ENCODE measurements at regions not wholly inside any gene's neighbourhood (a gene's known extent, or its start where the extent isn't known, plus 50 kb on each side); places are given as distances from the start of the nearest gene placed in this dataset.

DNA sequence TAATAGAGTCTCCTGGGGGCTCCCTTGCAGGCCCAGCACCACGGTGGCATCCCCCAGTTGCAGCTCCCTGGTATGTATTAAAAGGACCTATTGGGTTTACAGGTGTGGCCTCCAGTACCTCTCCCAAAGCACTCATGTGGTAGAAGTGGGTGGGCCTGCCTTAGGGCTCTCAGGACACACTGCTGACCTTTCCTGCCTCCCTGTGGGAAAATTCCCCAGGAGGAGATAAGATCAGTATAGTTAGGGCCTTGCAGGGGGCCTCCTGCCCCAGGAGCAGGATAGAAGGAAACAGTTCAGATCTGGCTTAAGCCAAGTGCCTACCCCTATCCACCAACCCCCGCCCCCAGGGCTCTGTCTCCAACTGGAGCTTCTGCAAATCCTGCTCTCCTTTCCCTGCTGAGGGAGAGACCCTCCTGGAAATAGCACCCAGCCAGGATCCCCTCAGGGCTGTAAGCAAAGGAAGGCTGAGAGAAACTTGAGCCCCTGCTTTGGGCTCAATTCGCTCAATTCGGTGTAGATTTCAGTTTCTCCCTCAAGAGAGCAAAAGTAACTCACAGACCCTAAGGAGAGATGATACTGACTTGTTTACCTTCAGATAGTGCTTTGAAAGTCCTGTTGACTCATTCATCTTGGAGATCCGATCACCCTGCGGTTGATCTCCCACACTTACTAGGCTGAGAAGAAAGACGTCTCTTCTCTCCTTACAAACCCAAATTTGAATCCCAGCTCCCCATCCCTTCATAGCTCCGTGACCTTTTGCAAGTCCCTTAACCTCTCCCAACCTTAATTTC is 130.6 kb downstream of the WDR11 start:
- no peaks in the 10 kb centered on the region for H3K36me3 ChIP-seq
- no peak overlapping the region for H3K4me3 ChIP-seq
- TF ChIP-seq, protein P1, sequence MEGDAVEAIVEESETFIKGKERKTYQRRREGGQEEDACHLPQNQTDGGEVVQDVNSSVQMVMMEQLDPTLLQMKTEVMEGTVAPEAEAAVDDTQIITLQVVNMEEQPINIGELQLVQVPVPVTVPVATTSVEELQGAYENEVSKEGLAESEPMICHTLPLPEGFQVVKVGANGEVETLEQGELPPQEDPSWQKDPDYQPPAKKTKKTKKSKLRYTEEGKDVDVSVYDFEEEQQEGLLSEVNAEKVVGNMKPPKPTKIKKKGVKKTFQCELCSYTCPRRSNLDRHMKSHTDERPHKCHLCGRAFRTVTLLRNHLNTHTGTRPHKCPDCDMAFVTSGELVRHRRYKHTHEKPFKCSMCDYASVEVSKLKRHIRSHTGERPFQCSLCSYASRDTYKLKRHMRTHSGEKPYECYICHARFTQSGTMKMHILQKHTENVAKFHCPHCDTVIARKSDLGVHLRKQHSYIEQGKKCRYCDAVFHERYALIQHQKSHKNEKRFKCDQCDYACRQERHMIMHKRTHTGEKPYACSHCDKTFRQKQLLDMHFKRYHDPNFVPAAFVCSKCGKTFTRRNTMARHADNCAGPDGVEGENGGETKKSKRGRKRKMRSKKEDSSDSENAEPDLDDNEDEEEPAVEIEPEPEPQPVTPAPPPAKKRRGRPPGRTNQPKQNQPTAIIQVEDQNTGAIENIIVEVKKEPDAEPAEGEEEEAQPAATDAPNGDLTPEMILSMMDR (IDR thresholded peaks at IDR 0.05) = no peak
- ATAC-seq (no peak), DNase-seq (no peak)
- intact Hi-C loops (cut with DNase I) = no loop called here
- peaks cover 16% of the 10 kb centered on the region for H3K27me3 ChIP-seq
- H3K4me1 ChIP-seq = peaks cover 3% of the 10 kb centered on the region
- no peak overlapping the region for H3K27ac ChIP-seq
- H3K9me3 ChIP-seq = no peaks in the 10 kb centered on the region

GRCh38 chr10:120982507-120982906 is 131.3 kb downstream of the WDR11 start:
- ATAC-seq (no peak), DNase-seq (no peak)
- TF ChIP-seq, protein P1 (IDR thresholded peaks at IDR 0.05) = no peak
- no peaks in the 10 kb centered on the region for H3K9me3 ChIP-seq
- no peak overlapping the region for H3K4me3 ChIP-seq
- peaks cover 3% of the 10 kb centered on the region for H3K4me1 ChIP-seq
- intact Hi-C loops (cut with DNase I) = no loop called here
- peaks cover 16% of the 10 kb centered on the region for H3K27me3 ChIP-seq
- H3K27ac ChIP-seq = no peak overlapping the region
- no peaks in the 10 kb centered on the region for H3K36me3 ChIP-seq

DNA sequence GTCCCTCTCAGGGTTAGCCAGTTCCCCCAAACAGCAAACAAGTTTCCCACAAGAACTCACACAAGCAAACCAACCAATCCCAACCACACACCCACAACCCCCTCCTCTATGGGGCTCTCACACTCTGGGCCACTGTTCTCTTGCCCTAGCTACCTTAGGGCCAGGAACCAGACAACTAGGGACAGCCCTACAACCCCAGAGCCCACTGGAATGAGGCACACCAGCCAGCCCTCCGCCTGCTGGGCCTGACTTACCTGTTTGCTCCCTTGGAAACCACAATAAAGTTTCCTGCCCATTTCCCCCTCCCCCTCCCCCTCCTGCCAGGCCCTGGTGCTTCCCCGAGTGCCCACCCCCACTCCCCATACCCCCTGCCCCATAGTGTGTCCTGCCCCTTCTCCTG is 132.6 kb downstream of the WDR11 start:
- peaks cover 3% of the 10 kb centered on the region for H3K4me1 ChIP-seq
- peaks cover 11% of the 10 kb centered on the region for H3K27me3 ChIP-seq
- H3K36me3 ChIP-seq = no peaks in the 10 kb centered on the region
- no peak overlapping the region for H3K4me3 ChIP-seq
- TF ChIP-seq, protein P1 (IDR thresholded peaks at IDR 0.05) = no peak
- intact Hi-C loops (cut with DNase I) = no loop called here
- no peaks in the 10 kb centered on the region for H3K9me3 ChIP-seq
- ATAC-seq (no peak), DNase-seq (no peak)
- no peak overlapping the region for H3K27ac ChIP-seq

GRCh38 chr10:120984221-120984620 is 133.1 kb downstream of the WDR11 start:
- peaks cover 6% of the 10 kb centered on the region for H3K27me3 ChIP-seq
- H3K9me3 ChIP-seq = no peaks in the 10 kb centered on the region
- no peak overlapping the region for H3K4me3 ChIP-seq
- H3K36me3 ChIP-seq = no peaks in the 10 kb centered on the region
- TF ChIP-seq, protein P1 (IDR thresholded peaks at IDR 0.05) = no peak
- no peak overlapping the region for H3K27ac ChIP-seq
- ATAC-seq (no peak), DNase-seq (no peak)
- intact Hi-C loops (cut with DNase I) = no loop called here
- peaks cover 2% of the 10 kb centered on the region for H3K4me1 ChIP-seq

DNA sequence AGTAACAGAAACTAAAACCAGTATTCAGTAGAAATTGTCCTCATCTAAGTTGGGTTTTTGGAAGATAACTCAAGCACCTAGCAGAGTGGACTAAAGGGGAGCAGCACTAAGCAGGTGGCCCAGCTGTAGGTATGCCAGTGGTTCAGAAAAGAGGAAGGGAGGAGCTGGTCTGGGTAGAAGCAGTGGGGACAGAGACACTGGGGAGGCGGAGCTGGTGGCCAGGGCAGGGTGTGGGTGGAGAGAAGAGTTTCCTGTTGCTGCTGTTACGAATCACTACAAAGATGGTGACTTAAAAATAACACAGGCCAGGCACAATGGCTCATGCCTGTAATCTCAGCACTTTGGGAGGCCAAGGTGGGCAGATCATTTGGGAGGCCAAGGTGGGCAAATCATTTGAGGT is 136.2 kb downstream of the WDR11 start:
- ATAC-seq = peak; percentile 79
- Histone ChIP-seq H3K27me3 (no peaks in the 10 kb centered on the region), H3K4me1 (no peaks in the 10 kb centered on the region), H3K36me3 (no peaks in the 10 kb centered on the region), H3K9me3 (no peaks in the 10 kb centered on the region), H3K4me3 (no peak overlapping the region), H3K27ac (no peak overlapping the region)
- DNase-seq = no peak
- TF ChIP-seq, protein P1 (IDR thresholded peaks at IDR 0.05) = no peak
- intact Hi-C loops (cut with DNase I) = no loop called here

All from upper lobe of right lung (tissue), 1 donor.